ENCODE measurements at regions not wholly inside any gene's neighbourhood (a gene's known extent, or its start where the extent isn't known, plus 50 kb on each side); places are given as distances from the start of the nearest gene placed in this dataset.

- TF ChIP-seq CTCF (tag by site-specific recombination; IDR thresholded peaks at IDR 0.05) (peak; percentile 21; the same call in 1 of the 2 replicates), ZNF529 (tag by site-specific recombination; IDR thresholded peaks at IDR 0.05; ENCODE audit: insufficient replicate concordance) (no peak), PRDM1 (tag by site-specific recombination; IDR thresholded peaks at IDR 0.05) (peak; percentile 69), FEZF1 (tag by site-specific recombination; IDR thresholded peaks at IDR 0.05) (no peak), ZNF654 (tag by site-specific recombination; IDR thresholded peaks at IDR 0.05; ENCODE audit: low read depth) (peak; percentile 61)
- TF ChIP-seq, protein P1, sequence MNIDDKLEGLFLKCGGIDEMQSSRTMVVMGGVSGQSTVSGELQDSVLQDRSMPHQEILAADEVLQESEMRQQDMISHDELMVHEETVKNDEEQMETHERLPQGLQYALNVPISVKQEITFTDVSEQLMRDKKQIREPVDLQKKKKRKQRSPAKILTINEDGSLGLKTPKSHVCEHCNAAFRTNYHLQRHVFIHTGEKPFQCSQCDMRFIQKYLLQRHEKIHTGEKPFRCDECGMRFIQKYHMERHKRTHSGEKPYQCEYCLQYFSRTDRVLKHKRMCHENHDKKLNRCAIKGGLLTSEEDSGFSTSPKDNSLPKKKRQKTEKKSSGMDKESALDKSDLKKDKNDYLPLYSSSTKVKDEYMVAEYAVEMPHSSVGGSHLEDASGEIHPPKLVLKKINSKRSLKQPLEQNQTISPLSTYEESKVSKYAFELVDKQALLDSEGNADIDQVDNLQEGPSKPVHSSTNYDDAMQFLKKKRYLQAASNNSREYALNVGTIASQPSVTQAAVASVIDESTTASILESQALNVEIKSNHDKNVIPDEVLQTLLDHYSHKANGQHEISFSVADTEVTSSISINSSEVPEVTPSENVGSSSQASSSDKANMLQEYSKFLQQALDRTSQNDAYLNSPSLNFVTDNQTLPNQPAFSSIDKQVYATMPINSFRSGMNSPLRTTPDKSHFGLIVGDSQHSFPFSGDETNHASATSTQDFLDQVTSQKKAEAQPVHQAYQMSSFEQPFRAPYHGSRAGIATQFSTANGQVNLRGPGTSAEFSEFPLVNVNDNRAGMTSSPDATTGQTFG (tag by site-specific recombination; IDR thresholded peaks at IDR 0.05; ENCODE audit: borderline replicate concordance) = no peak
- Histone ChIP-seq H3K4me3 (ENCODE audit: low read depth, low read length) (no peak overlapping the region), H3K27ac (ENCODE audit: extremely low read depth, low read depth, low read length) (no peak overlapping the region), H3K9me3 (ENCODE audit: control insufficient read depth, insufficient read depth, low read depth, low read length) (no peaks in the 10 kb centered on the region), H3K36me3 (ENCODE audit: control insufficient read depth in 2 of 2, insufficient read depth in 1 of 2, low read length in 2 of 2) (no peaks in the 10 kb centered on the region), H3K4me1 (ENCODE audit: control insufficient read depth, insufficient read depth, low read length) (no peaks in the 10 kb centered on the region)
- ChIA-PET CTCF (interaction anchor here (0.6 to 2.6 kb wide), 12 partner anchors 9 to 965 kb away, joined by 3 to 17 read pairs (median 5); no protein-coding TSS in a partner anchor), POLR2A (no interaction called here)
These were observed 60.6 kb upstream of the ANO4 start for GRCh38 chr12:100733817-100734593.

DNA sequence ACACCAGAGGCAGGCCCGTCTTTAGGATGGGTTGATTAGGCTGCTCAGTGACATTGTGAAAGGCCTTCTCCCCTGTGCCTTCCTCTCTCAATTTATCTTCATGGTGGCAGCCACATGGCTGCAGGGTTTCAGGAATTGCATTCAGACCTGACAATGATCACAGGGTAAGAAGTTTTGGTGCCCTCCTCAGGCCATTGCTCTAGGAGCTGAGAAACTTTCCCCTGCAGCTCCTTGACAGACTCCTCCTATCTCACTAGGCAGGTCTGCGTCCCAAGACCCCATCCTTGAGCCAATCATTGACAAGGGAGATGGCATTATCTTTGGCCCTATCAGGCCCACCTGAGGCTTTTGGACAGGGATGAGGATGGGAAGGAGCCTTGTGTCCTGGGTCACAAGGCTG, 57.4 kb upstream of the ANO4 start:
- CTCF ChIA-PET = interaction anchor here (0.7 to 2.0 kb wide), 2 partner anchors 65 to 389 kb away, joined by 5 to 7 read pairs; no protein-coding TSS in a partner anchor
- Histone ChIP-seq H3K4me3 (ENCODE audit: low read depth, low read length) (no peak overlapping the region), H3K27ac (ENCODE audit: extremely low read depth, low read depth, low read length) (no peak overlapping the region), H3K4me1 (ENCODE audit: control insufficient read depth, insufficient read depth, low read length) (no peaks in the 10 kb centered on the region), H3K9me3 (ENCODE audit: control insufficient read depth, insufficient read depth, low read depth, low read length) (no peaks in the 10 kb centered on the region), H3K36me3 (ENCODE audit: control insufficient read depth in 2 of 2, insufficient read depth in 1 of 2, low read length in 2 of 2) (no peaks in the 10 kb centered on the region)
- POLR2A ChIA-PET = no interaction called here
- TF ChIP-seq ZNF571 (tag by site-specific recombination; IDR thresholded peaks at IDR 0.05) (no peak), ZNF311 (tag by site-specific recombination; IDR thresholded peaks at IDR 0.05; ENCODE audit: borderline replicate concordance) (no peak), ZNF76 (tag by site-specific recombination; IDR thresholded peaks at IDR 0.05; ENCODE audit: borderline replicate concordance, low read depth) (no peak), ZNF777 (tag by site-specific recombination; IDR thresholded peaks at IDR 0.05; ENCODE audit: borderline replicate concordance) (no peak), ZNF561 (tag by site-specific recombination; IDR thresholded peaks at IDR 0.05; ENCODE audit: borderline replicate concordance) (no peak), ZNF707 (tag by site-specific recombination; IDR thresholded peaks at IDR 0.05) (no peak), ZNF202 (tag by site-specific recombination; IDR thresholded peaks at IDR 0.05; ENCODE audit: borderline replicate concordance) (no peak), ZNF610 (tag by site-specific recombination; IDR thresholded peaks at IDR 0.05; ENCODE audit: borderline replicate concordance) (no peak), ZNF24 (tag by site-specific recombination; IDR thresholded peaks at IDR 0.05) (no peak), SCRT2 (tag by site-specific recombination; IDR thresholded peaks at IDR 0.05) (no peak), SETDB1 (IDR thresholded peaks at IDR 0.05; ENCODE audit: insufficient read length, low read length) (no peak), ZNF133 (tag by site-specific recombination; IDR thresholded peaks at IDR 0.05) (no peak), ZNF521 (tag by site-specific recombination; IDR thresholded peaks at IDR 0.05) (no peak)
- TF ChIP-seq, protein P2, sequence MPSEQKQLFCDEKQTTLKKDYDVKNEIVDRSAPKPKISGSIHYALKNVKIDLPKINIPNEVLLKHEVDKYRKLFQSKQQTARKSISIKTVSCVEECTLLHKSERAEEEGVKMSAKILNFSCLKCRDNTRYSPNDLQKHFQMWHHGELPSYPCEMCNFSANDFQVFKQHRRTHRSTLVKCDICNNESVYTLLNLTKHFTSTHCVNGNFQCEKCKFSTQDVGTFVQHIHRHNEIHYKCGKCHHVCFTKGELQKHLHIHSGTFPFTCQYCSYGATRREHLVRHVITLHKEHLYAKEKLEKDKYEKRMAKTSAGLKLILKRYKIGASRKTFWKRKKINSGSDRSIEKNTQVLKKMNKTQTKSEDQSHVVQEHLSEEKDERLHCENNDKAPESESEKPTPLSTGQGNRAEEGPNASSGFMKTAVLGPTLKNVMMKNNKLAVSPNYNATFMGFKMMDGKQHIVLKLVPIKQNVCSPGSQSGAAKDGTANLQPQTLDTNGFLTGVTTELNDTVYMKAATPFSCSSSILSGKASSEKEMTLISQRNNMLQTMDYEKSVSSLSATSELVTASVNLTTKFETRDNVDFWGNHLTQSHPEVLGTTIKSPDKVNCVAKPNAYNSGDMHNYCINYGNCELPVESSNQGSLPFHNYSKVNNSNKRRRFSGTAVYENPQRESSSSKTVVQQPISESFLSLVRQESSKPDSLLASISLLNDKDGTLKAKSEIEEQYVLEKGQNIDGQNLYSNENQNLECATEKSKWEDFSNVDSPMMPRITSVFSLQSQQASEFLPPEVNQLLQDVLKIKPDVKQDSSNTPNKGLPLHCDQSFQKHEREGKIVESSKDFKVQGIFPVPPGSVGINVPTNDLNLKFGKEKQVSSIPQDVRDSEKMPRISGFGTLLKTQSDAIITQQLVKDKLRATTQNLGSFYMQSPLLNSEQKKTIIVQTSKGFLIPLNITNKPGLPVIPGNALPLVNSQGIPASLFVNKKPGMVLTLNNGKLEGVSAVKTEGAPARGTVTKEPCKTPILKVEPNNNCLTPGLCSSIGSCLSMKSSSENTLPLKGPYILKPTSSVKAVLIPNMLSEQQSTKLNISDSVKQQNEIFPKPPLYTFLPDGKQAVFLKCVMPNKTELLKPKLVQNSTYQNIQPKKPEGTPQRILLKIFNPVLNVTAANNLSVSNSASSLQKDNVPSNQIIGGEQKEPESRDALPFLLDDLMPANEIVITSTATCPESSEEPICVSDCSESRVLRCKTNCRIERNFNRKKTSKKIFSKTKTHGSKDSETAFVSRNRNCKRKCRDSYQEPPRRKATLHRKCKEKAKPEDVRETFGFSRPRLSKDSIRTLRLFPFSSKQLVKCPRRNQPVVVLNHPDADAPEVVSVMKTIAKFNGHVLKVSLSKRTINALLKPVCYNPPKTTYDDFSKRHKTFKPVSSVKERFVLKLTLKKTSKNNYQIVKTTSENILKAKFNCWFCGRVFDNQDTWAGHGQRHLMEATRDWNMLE (tag by site-specific recombination; conservative IDR thresholded peaks at IDR 0.05; ENCODE audit: low read depth) = no peak
- TF ChIP-seq, protein P3, sequence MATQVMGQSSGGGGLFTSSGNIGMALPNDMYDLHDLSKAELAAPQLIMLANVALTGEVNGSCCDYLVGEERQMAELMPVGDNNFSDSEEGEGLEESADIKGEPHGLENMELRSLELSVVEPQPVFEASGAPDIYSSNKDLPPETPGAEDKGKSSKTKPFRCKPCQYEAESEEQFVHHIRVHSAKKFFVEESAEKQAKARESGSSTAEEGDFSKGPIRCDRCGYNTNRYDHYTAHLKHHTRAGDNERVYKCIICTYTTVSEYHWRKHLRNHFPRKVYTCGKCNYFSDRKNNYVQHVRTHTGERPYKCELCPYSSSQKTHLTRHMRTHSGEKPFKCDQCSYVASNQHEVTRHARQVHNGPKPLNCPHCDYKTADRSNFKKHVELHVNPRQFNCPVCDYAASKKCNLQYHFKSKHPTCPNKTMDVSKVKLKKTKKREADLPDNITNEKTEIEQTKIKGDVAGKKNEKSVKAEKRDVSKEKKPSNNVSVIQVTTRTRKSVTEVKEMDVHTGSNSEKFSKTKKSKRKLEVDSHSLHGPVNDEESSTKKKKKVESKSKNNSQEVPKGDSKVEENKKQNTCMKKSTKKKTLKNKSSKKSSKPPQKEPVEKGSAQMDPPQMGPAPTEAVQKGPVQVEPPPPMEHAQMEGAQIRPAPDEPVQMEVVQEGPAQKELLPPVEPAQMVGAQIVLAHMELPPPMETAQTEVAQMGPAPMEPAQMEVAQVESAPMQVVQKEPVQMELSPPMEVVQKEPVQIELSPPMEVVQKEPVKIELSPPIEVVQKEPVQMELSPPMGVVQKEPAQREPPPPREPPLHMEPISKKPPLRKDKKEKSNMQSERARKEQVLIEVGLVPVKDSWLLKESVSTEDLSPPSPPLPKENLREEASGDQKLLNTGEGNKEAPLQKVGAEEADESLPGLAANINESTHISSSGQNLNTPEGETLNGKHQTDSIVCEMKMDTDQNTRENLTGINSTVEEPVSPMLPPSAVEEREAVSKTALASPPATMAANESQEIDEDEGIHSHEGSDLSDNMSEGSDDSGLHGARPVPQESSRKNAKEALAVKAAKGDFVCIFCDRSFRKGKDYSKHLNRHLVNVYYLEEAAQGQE (tag by site-specific recombination; IDR thresholded peaks at IDR 0.05) = no peak
